Fibroblast of lung (primary cell): ENCODE measurements at regions not wholly inside any gene's neighbourhood (a gene's known extent, or its start where the extent isn't known, plus 50 kb on each side); places are given as distances from the start of the nearest gene placed in this dataset.

Experiments used
- EZH2 ChIP-seq: IDR thresholded peaks from 2 replicates; pipeline ENCODE4 v1.5.1; 2012; ENCODE audit warnings: low read length, control low read depth, mild to moderate bottlenecking; ENCODE audit errors: missing control alignments
- TF ChIP-seq, protein P1 (sequence below), 2 donors: IDR thresholded peaks in 1 of 2; conservative IDR thresholded peaks in 1 of 2; 1 replicate in 1 of 2; 2 replicates in 1 of 2; pipeline ENCODE4 v1.5.1; 2011 to 2012; ENCODE audit warnings: low read length in 2 of 2, control low read depth in 1 of 2, inconsistent platforms in 1 of 2, low read depth in 1 of 2, mild to moderate bottlenecking in 1 of 2

DNA sequence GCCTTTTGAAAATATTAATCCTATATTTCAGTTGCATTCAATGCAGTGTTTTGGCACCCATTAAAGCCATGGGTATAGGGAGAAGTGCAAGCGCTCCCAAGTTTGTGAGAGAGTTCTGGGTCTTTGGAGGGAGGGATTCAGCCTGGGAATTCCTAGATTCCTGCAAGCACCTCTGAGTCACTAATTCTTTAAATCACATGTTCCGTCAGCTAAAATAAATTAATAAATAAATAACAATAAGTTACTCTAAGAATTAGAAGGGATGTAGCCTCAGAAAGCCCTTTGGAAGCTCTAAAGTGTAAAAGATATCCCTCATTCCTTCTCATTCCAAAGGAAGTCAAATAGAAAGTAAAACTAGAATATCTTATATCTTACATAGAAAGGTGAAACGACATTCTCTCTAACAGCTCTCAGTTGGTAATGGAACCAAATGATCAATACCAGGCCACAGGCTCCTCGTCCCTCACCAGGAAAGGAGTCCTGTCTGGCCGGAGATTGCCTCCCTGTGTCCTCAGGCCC, 222.4 kb upstream of the RBBP8 start:
- TF ChIP-seq EZH2, result no peak
- TF ChIP-seq, protein P1, sequence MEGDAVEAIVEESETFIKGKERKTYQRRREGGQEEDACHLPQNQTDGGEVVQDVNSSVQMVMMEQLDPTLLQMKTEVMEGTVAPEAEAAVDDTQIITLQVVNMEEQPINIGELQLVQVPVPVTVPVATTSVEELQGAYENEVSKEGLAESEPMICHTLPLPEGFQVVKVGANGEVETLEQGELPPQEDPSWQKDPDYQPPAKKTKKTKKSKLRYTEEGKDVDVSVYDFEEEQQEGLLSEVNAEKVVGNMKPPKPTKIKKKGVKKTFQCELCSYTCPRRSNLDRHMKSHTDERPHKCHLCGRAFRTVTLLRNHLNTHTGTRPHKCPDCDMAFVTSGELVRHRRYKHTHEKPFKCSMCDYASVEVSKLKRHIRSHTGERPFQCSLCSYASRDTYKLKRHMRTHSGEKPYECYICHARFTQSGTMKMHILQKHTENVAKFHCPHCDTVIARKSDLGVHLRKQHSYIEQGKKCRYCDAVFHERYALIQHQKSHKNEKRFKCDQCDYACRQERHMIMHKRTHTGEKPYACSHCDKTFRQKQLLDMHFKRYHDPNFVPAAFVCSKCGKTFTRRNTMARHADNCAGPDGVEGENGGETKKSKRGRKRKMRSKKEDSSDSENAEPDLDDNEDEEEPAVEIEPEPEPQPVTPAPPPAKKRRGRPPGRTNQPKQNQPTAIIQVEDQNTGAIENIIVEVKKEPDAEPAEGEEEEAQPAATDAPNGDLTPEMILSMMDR (conservative IDR thresholded peaks at IDR 0.05 in 1 of 2, IDR thresholded peaks at IDR 0.05 in 1 of 2; ENCODE audit: low read depth in 1 of 2, low read length in 2 of 2), result no peak
